AG04449 (cell line): ENCODE measurements at regions not wholly inside any gene's neighbourhood (a gene's known extent, or its start where the extent isn't known, plus 50 kb on each side); places are given as distances from the start of the nearest gene placed in this dataset.

Source experiments
- CTCF ChIA-PET: fragments of 350-600 bp; formaldehyde crosslinking; extraction: SDS; loops from one replicate; lab custom pipeline; 2021; ENCODE audit warnings: antibody characterized with exemption; lab: Yijun Ruan, JAX
- POLR2A ChIA-PET: fragments of 400-600, 350-600 bp; formaldehyde crosslinking; extraction: SDS; loops from one replicate; lab custom pipeline; 2020; ENCODE audit warnings: antibody characterized with exemption, inconsistent platforms; lab: Yijun Ruan, JAX
- DNase-seq: peaks from one replicate; pipeline ENCODE4 v3.0.0-alpha.2; 2010; ENCODE audit warnings: low read depth, low spot score
- H3K4me3 ChIP-seq: 2 replicates; pipeline ENCODE4 v1.5.1; 2011; ENCODE audit warnings: low read depth, mild to moderate bottlenecking, control low read depth, low read length
- TF ChIP-seq, protein P1 (sequence below): IDR thresholded peaks from one replicate; pipeline ENCODE4 v1.5.1; 2011; ENCODE audit warnings: mild to moderate bottlenecking, moderate library complexity, low read length, control low read depth, inconsistent platforms; ENCODE audit not compliant: insufficient read depth; ENCODE audit errors: missing control alignments

DNA sequence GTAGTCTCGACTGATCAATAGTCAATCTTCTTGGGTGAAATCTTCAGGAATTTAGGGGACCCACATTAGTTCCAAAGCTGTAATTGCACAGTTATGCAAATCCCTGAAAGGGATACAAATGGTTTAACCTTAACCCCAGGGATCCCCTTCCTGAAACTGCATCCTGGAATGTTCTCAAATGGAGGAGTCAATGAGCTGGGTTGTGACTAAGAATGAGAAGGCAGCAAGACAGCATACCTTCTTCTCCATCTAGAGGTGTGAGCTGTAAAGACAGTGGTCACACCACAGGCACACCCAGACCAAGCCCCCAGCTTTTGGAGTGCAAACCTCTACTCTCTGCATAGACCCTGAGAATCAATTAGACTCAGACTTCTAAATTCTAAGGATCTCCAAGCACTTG is 164.7 kb upstream of the MEIS1 start:
- DNase-seq, result no peak
- ChIA-PET POLR2A (no interaction called here), CTCF (no interaction called here)

DNA sequence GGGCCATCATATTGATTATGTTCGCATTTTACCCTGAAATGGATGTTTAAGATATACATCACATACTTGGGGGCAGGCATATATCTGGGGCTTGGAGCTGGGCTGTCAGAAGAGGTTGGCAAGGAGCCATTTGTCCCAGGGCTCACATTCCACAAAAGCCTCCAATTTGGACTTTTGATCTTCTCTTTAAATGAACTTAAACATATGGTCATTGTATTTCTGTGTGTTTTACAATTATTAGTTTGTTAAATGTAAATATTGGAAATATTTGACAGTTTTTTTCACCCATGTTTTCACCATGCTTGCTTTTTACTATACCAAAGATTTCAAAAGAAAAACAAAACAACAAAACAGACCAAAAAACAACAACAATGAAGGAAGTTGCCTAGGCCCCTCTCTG is 165.8 kb upstream of the MEIS1 start:
- ChIA-PET CTCF (no interaction called here), POLR2A (no interaction called here)
- TF ChIP-seq, protein P1, sequence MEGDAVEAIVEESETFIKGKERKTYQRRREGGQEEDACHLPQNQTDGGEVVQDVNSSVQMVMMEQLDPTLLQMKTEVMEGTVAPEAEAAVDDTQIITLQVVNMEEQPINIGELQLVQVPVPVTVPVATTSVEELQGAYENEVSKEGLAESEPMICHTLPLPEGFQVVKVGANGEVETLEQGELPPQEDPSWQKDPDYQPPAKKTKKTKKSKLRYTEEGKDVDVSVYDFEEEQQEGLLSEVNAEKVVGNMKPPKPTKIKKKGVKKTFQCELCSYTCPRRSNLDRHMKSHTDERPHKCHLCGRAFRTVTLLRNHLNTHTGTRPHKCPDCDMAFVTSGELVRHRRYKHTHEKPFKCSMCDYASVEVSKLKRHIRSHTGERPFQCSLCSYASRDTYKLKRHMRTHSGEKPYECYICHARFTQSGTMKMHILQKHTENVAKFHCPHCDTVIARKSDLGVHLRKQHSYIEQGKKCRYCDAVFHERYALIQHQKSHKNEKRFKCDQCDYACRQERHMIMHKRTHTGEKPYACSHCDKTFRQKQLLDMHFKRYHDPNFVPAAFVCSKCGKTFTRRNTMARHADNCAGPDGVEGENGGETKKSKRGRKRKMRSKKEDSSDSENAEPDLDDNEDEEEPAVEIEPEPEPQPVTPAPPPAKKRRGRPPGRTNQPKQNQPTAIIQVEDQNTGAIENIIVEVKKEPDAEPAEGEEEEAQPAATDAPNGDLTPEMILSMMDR, result no peak
- H3K4me3 ChIP-seq, result no peak overlapping the region
- no peak for DNase-seq

More for the DNA sequence above, 164.7 kb upstream of the MEIS1 start:
- no peak overlapping the region for H3K4me3 ChIP-seq
- TF ChIP-seq, protein P1, result no peak

DNA sequence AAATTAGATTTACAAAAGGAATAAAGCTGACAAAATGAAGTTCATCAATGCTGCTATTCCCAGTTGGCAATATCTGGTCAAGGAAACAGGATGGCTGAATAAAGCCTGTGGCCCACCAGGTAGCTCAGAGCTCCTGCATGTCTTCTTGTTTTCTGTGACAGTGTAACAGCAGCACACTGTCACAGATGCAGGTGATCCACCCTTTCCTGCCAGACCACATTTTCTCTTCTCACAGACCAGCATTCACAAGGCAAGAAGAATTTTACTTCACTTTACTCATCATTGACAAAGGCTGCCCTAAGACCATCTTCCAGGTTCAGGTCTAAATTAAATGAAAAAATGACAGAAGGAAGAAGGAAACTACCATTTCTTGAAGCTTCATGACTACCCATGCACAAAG is 166.2 kb upstream of the MEIS1 start:
- no peak for DNase-seq
- H3K4me3 ChIP-seq, result no peak overlapping the region
- POLR2A ChIA-PET, result no interaction called here
- TF ChIP-seq, protein P1, result no peak
- CTCF ChIA-PET, result no interaction called here

DNA sequence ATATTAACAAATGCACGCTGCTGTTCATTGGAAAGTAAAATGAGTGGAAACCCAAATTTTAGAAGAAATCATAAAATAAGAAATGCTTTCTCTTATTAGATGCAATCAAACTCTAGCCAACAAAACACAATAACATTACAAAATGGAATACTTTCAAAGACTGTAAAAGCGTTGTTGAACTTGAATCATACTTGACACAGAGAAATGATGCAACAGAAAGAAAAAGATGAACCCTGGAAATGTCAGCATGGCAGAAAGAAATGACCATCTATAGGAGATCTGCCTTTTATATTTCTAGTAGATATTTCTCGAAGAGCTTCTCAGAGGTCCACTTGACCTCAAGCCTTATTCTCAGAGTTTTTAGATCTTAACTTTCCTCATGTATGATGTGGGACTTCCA is 170.6 kb upstream of the MEIS1 start:
- TF ChIP-seq, protein P1, result no peak
- ChIA-PET POLR2A (no interaction called here), CTCF (no interaction called here)
- DNase-seq, result no peak
- H3K4me3 ChIP-seq, result no peak overlapping the region

DNA sequence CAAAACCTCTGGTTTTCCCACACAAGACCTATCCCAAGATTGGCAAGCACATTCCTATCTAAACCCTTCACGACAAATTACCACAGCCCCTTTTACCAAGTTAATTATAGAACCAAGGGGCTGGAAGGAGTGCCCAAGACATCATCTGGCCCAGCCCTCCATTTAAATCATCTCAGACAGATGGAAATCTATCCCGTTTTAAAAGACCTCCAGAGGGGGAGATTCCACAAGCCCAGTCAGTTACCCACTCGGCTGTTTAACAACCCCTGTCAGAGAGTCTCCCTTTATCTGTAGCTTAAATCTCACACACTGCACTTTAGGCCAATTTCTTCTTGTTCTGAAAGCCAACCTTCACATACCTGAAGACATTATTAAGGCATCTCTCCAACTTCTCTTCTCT is 179.1 kb upstream of the MEIS1 start:
- ChIA-PET POLR2A (no interaction called here), CTCF (no interaction called here)
- no peak for DNase-seq
- no peak overlapping the region for H3K4me3 ChIP-seq
- TF ChIP-seq, protein P1, result no peak

DNA sequence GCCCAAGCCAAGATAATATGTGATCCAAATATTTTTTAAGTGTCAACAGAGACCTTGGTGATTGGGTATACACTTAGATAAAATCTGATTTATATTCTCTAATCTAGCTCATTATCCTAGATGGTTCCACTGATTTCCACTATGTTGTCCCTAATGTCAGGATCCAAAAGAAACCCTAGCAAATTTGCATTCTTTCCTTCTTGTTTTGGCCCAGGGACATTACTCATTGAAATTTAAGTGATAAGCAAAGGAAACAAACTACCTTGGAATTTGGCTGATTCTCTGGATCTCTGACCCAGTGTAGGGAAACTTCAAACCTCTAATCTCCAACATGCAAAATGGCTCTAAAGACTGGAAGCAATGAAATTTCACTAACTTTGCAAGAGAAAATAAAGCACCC is 179.8 kb upstream of the MEIS1 start:
- TF ChIP-seq, protein P1, result no peak
- POLR2A ChIA-PET, result no interaction called here
- DNase-seq, result no peak
- CTCF ChIA-PET, result no interaction called here
- H3K4me3 ChIP-seq, result no peak overlapping the region
